K562 (cell line): ENCODE measurements at regions not wholly inside any gene's neighbourhood (a gene's known extent, or its start where the extent isn't known, plus 50 kb on each side); places are given as distances from the start of the nearest gene placed in this dataset.

Experiments used
- ATAC-seq: fragments of 200-7000 bp; cut with Tn5 transposase; 3 replicates; pipeline ENCODE4 v1.9.1; 2020; ENCODE audit warnings: moderate library complexity
- BruUV-seq: library from RNA; stranded (reverse); fragments of 400-500 nt; replicated peaks from 2 replicates; lab custom pipeline; 2021; lab: Mats Ljungman, UMichigan
- CTCF ChIA-PET: fragments of 300-600 bp; formaldehyde crosslinking; extraction: SDS; loops from one replicate; lab custom pipeline; 2021; ENCODE audit warnings: low intra/inter-chr PET ratio; lab: Yijun Ruan, JAX
- POLR2A ChIA-PET: fragments of 300-600, 350-650 bp; sonication (Branson Sonifier 250); formaldehyde crosslinking; extraction: SDS; loops from one replicate; lab custom pipeline; 2021; ENCODE audit warnings: antibody characterized with exemption, inconsistent platforms; lab: Yijun Ruan, JAX
- DNase-seq, 4 experiments: peaks; one replicate each; pipeline versions ENCODE4 v3.0.0 to v3.0.0-alpha.2; 2011 to 2018; ENCODE audit warnings: low spot score in 3 of 4, mixed read lengths in 3 of 4; ENCODE audit errors: extremely low read depth in 1 of 4
- FAIRE-seq: peaks from 2 replicates; lab custom pipeline; 2011; peaks lifted over from hg19 to GRCh38; lab: Jason Lieb, UNC
- H2AFZ ChIP-seq: 2 replicates; pipeline ENCODE4 v1.6.0; 2011; ENCODE audit warnings: low read depth, low read length, control low read depth, inconsistent platforms
- H3K27ac ChIP-seq: fragments of 200-600 bp; 3 replicates; pipeline ENCODE4 v1.8.0; 2011; ENCODE audit warnings: low read depth, mild to moderate bottlenecking, control low read depth, inconsistent platforms, low read length, moderate library complexity, mixed read lengths; ENCODE audit errors: extremely low read depth
- H3K27me3 ChIP-seq, 2 experiments: fragments of 300-600 bp in 1 of 2; 2 replicates in 1 of 2; 3 replicates in 1 of 2; pipeline versions ENCODE4 v1.6.0 to v1.8.0; 2011; ENCODE audit warnings: inconsistent platforms in 2 of 2, low read length in 2 of 2, mild to moderate bottlenecking in 1 of 2, mixed read lengths in 1 of 2, moderate library complexity in 1 of 2; ENCODE audit not compliant: control insufficient read depth in 2 of 2, insufficient read depth in 2 of 2
- H3K36me3 ChIP-seq: fragments of 300-600 bp; 3 replicates; pipeline ENCODE4 v1.8.0; 2011; ENCODE audit warnings: mild to moderate bottlenecking, low read length, inconsistent platforms; ENCODE audit not compliant: control insufficient read depth, insufficient read depth
- H3K4me1 ChIP-seq, 2 experiments: fragments of 200-600 bp in 1 of 2; replicated peaks in 1 of 2; 2 replicates in 1 of 2; 3 replicates in 1 of 2; pipeline versions ENCODE4 v1.5.1 to v1.8.0; 2011; ENCODE audit warnings: inconsistent platforms in 2 of 2, low read length in 2 of 2, mild to moderate bottlenecking in 1 of 2, mixed read lengths in 1 of 2, moderate library complexity in 1 of 2; ENCODE audit not compliant: control insufficient read depth in 2 of 2, insufficient read depth in 2 of 2
- H3K4me2 ChIP-seq: 2 replicates; pipeline ENCODE4 v1.6.1; 2011; ENCODE audit warnings: low read length, control low read depth, inconsistent platforms, mixed read lengths; ENCODE audit not compliant: insufficient read depth
- H3K4me3 ChIP-seq: fragments of 200-600 bp; sonication (generic), shearing (Covaris generic); 2 replicates; pipeline ENCODE4 v1.5.1; 2016; ENCODE audit warnings: control low read depth, inconsistent platforms
- H3K79me2 ChIP-seq: fragments of 200-600 bp; 3 replicates; pipeline ENCODE4 v1.8.0; 2011; ENCODE audit warnings: low read length, inconsistent platforms; ENCODE audit not compliant: control insufficient read depth, insufficient read depth
- H3K9ac ChIP-seq, 2 experiments: 2 replicates each; pipeline versions ENCODE4 v1.6.0 to v1.6.1; 2011; ENCODE audit warnings: low read depth in 2 of 2, low read length in 2 of 2, control low read depth in 1 of 2, inconsistent platforms in 1 of 2, mild to moderate bottlenecking in 1 of 2, mixed read lengths in 1 of 2; ENCODE audit not compliant: insufficient read depth in 1 of 2
- H3K9me1 ChIP-seq: one replicate; pipeline ENCODE4 v1.6.0; 2011; ENCODE audit warnings: inconsistent platforms, mild to moderate bottlenecking, low read length, moderate library complexity; ENCODE audit not compliant: control insufficient read depth, insufficient read depth
- H3K9me3 ChIP-seq: replicated peaks from 2 replicates; pipeline ENCODE4 v1.5.1; 2011; ENCODE audit warnings: low read depth, low read length, inconsistent platforms; ENCODE audit not compliant: control insufficient read depth, insufficient read depth
- H4K20me1 ChIP-seq: replicated peaks from 2 replicates; pipeline ENCODE4 v1.6.1; 2011; ENCODE audit warnings: low read length, inconsistent platforms, mixed read lengths; ENCODE audit not compliant: control insufficient read depth, insufficient read depth
- BCL6 ChIP-seq: fragments of 250-450 bp; sonication (Bioruptor Pico); IDR thresholded peaks from 2 replicates; pipeline ENCODE4 v1.4.0; 2020
- CBX5 ChIP-seq: IDR thresholded peaks from 2 replicates; pipeline ENCODE4 v1.6.1; 2014; ENCODE audit warnings: low read depth, borderline replicate concordance
- COPS2 ChIP-seq: fragments of 450-650 bp; conservative IDR thresholded peaks from 2 replicates; pipeline ENCODE4 v1.6.1; 2016; ENCODE audit warnings: mild to moderate bottlenecking, moderate library complexity
- ELF1 ChIP-seq: fragments of 200-800 bp; sonication (Bioruptor generic); IDR thresholded peaks from 2 replicates; pipeline ENCODE4 v1.6.1; 2016; ENCODE audit warnings: missing genetic modification characterization, missing compliant biosample characterization
- FIP1L1 ChIP-seq: fragments of 200-400 bp; formaldehyde crosslinking; IDR thresholded peaks from 2 replicates; pipeline ENCODE4 v1.6.1; 2018; ENCODE audit warnings: mild to moderate bottlenecking, low read depth, low read length; ENCODE audit not compliant: poor library complexity, severe bottlenecking
- HMGN3 ChIP-seq: IDR thresholded peaks from 2 replicates; pipeline ENCODE4 v1.6.1; 2011; ENCODE audit warnings: borderline replicate concordance, low read depth, mild to moderate bottlenecking, mixed read lengths, low read length; ENCODE audit not compliant: insufficient read length; ENCODE audit errors: extremely low read depth
- ILK ChIP-seq: fragments of 450-650 bp; IDR thresholded peaks from 2 replicates; pipeline ENCODE4 v1.6.1; 2016; ENCODE audit warnings: missing genetic modification characterization, low read depth, mild to moderate bottlenecking, missing compliant biosample characterization, moderate library complexity, borderline replicate concordance
- JUN ChIP-seq, 2 experiments: sonication (generic) in 1 of 2; formaldehyde crosslinking in 1 of 2; IDR thresholded peaks; 2 replicates each; pipeline versions ENCODE4 v1.6.1 to v1.8.0; 2012 to 2022; ENCODE audit warnings: borderline replicate concordance in 2 of 2, mild to moderate bottlenecking in 2 of 2, improper control_type of control experiment in 1 of 2, low read depth in 1 of 2, low read length in 1 of 2, missing genetic modification reagents in 1 of 2
- NUFIP1 ChIP-seq: fragments of 450-650 bp; IDR thresholded peaks from 2 replicates; pipeline ENCODE4 v1.6.1; 2018; ENCODE audit not compliant: partially characterized antibody
- SIX5 ChIP-seq, 2 experiments: IDR thresholded peaks; 2 replicates each; pipeline ENCODE4 v1.6.1; 2011; ENCODE audit warnings: low read length in 2 of 2, borderline replicate concordance in 1 of 2, low read depth in 1 of 2, mild to moderate bottlenecking in 1 of 2, moderate library complexity in 1 of 2; ENCODE audit not compliant: insufficient read depth in 1 of 2
- SMARCB1 ChIP-seq: IDR thresholded peaks from 2 replicates; pipeline ENCODE4 v1.6.1; 2011; ENCODE audit warnings: improper control_type of control experiment, low read depth; ENCODE audit not compliant: insufficient read length
- TBP ChIP-seq: optimal IDR thresholded peaks from 2 replicates; pipeline ENCODE3; 2011; ENCODE audit warnings: low read depth, low read length, improper control_type of control experiment
- TCF7L2 ChIP-seq: fragments of 150-350 bp; IDR thresholded peaks from 2 replicates; pipeline ENCODE4 v1.6.1; 2016; ENCODE audit warnings: low read depth, mild to moderate bottlenecking, low read length, moderate library complexity
- ZNF707 ChIP-seq: fragments of 250-450 bp; sonication (Bioruptor Pico); conservative IDR thresholded peaks from 2 replicates; pipeline ENCODE4 v1.8.0; 2022; ENCODE audit warnings: inconsistent platforms, mild to moderate bottlenecking, moderate library complexity
- WGBS: fragments of 100-300 bp; shearing (Covaris generic); methylation state at CpG from one replicate; pipeline ENCODE4 v1.1.6; 2016; ENCODE audit warnings: low coverage, mixed read lengths; ENCODE audit not compliant: insufficient coverage; ENCODE audit errors: missing lambda C conversion rate; 5-methylcytosine and 5-hydroxymethylcytosine counted together
- in situ Hi-C: fragments of 300-500 bp; cut with MboI; formaldehyde crosslinking; loops from 4 replicates; pipeline ENCODE4 v1.15.0; 2018; ENCODE audit warnings: inconsistent platforms, mixed read lengths
- intact Hi-C: fragments of 100-400 bp; cut with micrococcal nuclease; formaldehyde crosslinking; loops from 2 replicates; pipeline ENCODE4 v1.14.2; 2022
- TF ChIP-seq, protein P1 (sequence below): fragments of 450-650 bp; IDR thresholded peaks from 2 replicates; pipeline ENCODE4 v1.6.1; 2017; ENCODE audit warnings: antibody characterized with exemption
- TF ChIP-seq, protein P2 (sequence below): fragments of 250-450 bp; sonication (Bioruptor Pico); IDR thresholded peaks from 2 replicates; pipeline ENCODE4 v1.6.1; 2021; ENCODE audit warnings: mild to moderate bottlenecking
- TF ChIP-seq, protein P3 (sequence below): fragments of 250-450 bp; sonication (Bioruptor Pico); IDR thresholded peaks from 2 replicates; pipeline ENCODE4 v1.8.0; 2022; ENCODE audit warnings: inconsistent platforms, mild to moderate bottlenecking, moderate library complexity, borderline replicate concordance

DNA sequence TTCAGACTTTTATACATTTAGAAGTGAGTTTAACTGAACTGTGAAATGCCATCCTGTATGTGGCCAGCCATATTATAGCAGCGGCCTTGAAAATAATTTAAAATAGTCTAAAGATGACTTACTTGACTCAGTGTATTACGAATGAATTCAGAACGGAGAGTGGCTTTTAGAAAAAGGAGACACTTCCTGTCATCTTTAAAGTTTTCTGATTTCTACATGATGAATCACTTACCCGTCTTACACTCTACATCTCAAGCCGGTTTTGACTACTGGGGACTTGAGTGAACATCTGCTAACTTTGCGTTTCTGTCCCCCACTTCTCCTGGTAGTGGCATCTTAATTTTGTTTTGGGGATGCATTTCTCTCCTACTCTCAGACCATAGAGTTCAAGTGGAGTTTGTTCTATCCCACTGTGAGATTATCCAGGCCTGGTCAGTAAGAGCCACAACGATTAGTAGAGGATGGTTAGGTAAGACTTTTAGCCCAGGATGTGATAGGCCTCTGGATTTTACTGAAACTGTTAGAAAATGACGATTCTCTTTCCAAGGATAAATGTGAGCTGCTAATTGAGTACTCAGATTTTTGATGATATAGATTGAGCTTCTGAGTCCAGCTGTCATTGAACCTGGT is 175.4 kb upstream of the CADPS start:
- ChIA-PET CTCF (no interaction called here), POLR2A (no interaction called here)
- ATAC-seq (no peak), FAIRE-seq (no peak), DNase-seq (no peak)
- Histone ChIP-seq H3K9ac (no peak overlapping the region), H3K79me2 (no peaks in the 10 kb centered on the region), H3K4me3 (no peak overlapping the region), H4K20me1 (no peaks in the 10 kb centered on the region), H3K36me3 (no peaks in the 10 kb centered on the region), H3K27me3 (no peaks in the 10 kb centered on the region)
- intact Hi-C loops (no loop called here), in situ Hi-C loops (no loop called here)
- no TSS peak for BruUV-seq
- TF ChIP-seq ILK (tag) (no peak), TCF7L2 (no peak), HMGN3 (no peak), SIX5 (IDR thresholded peaks at IDR 0.05; ENCODE audit: borderline replicate concordance in 1 of 2, insufficient read depth in 1 of 2, low read depth in 1 of 2, low read length in 2 of 2) (no peak), JUN (IDR thresholded peaks at IDR 0.05; ENCODE audit: borderline replicate concordance, low read depth, low read length) (no peak), JUN (CRISPR knock-in tag; IDR thresholded peaks at IDR 0.05; ENCODE audit: borderline replicate concordance) (no peak), ZNF707 (CRISPR knock-in tag) (no peak), NUFIP1 (no peak), BCL6 (CRISPR knock-in tag) (no peak), SMARCB1 (no peak), TBP (no peak), FIP1L1 (no peak), ELF1 (tag) (no peak), COPS2 (no peak), CBX5 (no peak)
- TF ChIP-seq, protein P1, sequence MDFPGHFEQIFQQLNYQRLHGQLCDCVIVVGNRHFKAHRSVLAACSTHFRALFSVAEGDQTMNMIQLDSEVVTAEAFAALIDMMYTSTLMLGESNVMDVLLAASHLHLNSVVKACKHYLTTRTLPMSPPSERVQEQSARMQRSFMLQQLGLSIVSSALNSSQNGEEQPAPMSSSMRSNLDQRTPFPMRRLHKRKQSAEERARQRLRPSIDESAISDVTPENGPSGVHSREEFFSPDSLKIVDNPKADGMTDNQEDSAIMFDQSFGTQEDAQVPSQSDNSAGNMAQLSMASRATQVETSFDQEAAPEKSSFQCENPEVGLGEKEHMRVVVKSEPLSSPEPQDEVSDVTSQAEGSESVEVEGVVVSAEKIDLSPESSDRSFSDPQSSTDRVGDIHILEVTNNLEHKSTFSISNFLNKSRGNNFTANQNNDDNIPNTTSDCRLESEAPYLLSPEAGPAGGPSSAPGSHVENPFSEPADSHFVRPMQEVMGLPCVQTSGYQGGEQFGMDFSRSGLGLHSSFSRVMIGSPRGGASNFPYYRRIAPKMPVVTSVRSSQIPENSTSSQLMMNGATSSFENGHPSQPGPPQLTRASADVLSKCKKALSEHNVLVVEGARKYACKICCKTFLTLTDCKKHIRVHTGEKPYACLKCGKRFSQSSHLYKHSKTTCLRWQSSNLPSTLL, result no peak
- TF ChIP-seq, protein P2, sequence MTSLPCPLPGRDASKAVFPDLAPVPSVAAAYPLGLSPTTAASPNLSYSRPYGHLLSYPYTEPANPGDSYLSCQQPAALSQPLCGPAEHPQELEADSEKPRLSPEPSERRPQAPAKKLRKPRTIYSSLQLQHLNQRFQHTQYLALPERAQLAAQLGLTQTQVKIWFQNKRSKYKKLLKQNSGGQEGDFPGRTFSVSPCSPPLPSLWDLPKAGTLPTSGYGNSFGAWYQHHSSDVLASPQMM (CRISPR knock-in tag), result no peak
- TF ChIP-seq, protein P3, sequence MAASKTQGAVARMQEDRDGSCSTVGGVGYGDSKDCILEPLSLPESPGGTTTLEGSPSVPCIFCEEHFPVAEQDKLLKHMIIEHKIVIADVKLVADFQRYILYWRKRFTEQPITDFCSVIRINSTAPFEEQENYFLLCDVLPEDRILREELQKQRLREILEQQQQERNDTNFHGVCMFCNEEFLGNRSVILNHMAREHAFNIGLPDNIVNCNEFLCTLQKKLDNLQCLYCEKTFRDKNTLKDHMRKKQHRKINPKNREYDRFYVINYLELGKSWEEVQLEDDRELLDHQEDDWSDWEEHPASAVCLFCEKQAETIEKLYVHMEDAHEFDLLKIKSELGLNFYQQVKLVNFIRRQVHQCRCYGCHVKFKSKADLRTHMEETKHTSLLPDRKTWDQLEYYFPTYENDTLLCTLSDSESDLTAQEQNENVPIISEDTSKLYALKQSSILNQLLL (CRISPR knock-in tag), result no peak
- TF ChIP-seq, all 486 proteins: peak for 0
- Histone ChIP-seq H3K4me2 (no peak overlapping the region), H3K4me1 (no peaks in the 10 kb centered on the region), H3K9me3 (no peaks in the 10 kb centered on the region), H2AFZ (no peak overlapping the region), H3K9me1 (no peaks in the 10 kb centered on the region), H3K27ac (no peak overlapping the region)
- WGBS, result 0% methylated on average over 8 of the region's 8 CpGs
